Activated CD4-positive, alpha-beta T cell treated with anti-CD3 and anti-CD28 coated beads for 4 hours (primary cell): ENCODE measurements at regions not wholly inside any gene's neighbourhood (a gene's known extent, or its start where the extent isn't known, plus 50 kb on each side); places are given as distances from the start of the nearest gene placed in this dataset.
"Not testable (repeated sequence)": the region's sequence is repeated elsewhere in the genome, so short reads cannot be mapped to it uniquely, and the experiment has no call there.

Source experiments
- DNase-seq, 2 donors: peaks; one replicate each; pipeline ENCODE4 v3.0.0-alpha.2; 2020

DNA sequence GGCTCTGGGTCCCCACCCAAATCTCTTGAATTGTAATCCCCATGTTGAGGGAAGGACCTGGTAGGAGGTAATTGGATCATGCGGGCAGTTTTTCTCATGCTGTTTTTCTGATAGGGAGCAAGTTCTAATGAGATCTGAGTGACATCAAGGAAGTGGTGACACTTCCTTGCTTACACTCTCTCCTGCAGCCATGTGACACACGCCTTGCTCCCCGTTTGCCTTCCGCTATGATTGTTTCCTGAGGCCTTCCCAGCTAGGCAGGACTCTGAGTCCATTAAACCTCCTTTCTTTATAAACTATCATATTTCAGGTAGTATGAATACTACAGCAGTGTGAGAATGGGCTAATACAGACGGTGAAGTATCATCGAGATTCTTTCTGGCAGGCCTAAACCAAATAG, 1040.4 kb upstream of the MIR17HG start:
- DNase-seq = no peak

DNA sequence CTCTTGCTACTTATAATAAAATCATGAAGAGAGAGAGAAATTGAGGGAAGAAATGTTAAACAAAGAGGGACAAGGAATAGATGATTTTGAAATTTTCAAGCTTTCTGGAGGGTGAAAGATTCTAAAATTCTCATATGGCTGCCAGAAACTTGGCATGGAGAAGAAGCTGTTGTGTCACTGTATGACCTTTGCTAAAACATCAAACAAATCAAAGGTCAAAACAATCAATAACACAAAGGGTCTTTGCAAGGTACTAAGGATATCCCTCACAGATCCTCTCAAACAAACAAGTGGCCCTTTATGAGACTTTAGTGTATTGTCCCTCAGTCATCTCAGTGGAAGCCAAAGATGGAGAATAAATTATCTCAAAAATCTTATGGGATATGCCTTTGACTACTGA, 1039.2 kb upstream of the MIR17HG start:
- DNase-seq = no peak

DNA sequence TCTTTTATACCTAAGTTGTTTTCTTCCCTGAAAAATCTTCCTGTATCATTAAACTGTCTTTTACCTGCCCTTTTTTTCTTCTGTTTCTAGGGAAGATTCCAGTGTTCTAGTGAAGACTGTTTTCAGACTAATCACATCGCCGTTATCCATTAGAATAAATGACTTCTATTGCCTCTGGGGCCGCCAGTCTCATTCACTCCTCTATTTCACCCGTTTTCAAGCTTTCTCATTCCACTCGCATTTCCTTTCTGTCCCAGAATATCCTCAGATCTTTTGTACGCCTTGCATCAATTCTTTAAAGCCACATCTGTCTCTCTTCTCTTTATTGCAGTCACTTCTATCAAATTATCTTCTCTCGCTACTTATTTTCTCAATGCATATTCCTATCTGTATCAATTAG, 1035.6 kb upstream of the MIR17HG start:
- DNase-seq = no peak

DNA sequence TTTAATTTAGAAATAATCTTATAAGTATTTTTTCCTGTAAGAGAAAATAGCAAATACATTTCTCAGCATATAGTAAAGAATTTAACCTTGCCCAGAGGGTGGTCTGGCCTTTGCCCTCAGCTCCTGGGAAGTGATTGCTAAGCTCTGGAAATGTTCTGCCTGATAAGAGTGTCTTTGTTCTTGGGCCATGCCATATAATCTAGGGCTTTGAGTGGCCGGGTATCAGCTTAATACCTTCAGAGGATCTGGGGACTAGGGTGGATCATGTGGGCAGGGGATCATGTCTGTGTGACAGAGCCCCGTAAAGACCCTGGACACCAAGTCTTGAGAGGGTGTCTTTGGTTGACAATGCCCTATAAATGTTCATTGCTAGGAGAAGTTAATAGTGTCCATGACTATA, 1032.4 kb upstream of the MIR17HG start:
- DNase-seq = no peak

DNA sequence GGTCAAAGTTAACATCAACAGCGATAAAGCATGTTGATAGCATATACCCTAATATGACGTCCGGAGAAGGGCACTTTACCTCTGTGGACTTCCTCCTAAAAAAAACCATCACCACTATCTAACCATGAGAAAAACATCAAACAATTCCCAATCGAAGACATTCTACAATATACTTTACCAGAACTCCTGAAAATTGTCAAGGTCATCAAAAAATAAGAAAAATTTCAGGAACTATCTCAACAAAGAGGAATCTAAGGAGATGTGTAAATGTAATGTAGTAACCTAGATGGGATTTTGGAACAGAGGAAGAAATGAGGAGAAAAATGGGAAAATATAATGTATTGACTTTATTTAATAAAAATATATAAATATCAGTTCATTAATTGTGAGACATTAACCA, 1026.8 kb upstream of the MIR17HG start:
- no peak for DNase-seq

DNA sequence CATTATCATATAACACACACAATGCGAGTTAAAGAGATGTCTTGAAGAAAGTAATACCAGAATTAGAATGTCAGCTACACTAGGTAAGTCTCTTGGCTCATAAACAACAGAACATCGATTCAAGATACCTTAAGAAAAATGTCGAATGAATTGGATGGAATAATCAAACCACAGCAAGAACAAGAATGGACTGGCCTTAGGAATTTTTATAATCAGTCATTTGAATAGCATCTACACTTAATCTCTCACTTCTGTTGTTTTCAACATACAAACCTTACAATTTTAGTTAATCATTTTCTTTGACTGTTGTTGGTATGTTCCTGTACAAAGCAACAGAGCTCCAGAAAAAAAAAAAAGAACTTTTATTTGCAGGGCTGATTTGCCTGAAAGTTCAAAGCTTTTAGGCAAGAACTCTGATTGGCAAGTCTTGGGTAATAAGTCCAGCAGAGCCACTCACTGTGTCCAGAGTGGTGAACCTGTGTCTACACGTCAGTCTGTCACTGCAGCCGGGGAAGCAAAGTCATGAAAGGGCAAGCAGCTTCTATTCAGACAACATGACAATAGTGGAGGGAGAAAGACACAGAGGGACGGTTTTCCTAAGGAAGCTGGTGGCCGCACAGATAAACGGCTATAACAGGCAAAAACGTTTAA, 1026.1 kb upstream of the MIR17HG start:
- no peak for DNase-seq

DNA sequence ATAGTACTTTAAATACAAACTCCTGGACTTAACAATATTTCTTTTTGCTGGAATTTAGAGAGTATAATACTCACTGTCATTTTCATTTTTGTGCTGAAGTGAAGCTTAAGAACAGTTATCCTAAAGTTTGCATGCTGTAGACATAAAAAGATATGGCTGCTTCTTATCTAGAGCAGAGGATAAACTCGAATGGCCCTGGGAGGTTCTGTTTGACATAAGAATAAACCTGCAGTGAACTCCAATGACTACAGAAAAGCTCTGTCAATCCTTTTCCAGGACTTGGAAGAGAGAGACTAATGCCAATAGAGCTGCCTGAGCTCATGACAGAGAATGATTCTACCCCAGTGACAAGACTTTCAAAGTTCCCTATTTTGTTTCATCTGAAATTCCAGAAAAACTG, 1017.8 kb upstream of the MIR17HG start:
- DNase-seq = no peak

DNA sequence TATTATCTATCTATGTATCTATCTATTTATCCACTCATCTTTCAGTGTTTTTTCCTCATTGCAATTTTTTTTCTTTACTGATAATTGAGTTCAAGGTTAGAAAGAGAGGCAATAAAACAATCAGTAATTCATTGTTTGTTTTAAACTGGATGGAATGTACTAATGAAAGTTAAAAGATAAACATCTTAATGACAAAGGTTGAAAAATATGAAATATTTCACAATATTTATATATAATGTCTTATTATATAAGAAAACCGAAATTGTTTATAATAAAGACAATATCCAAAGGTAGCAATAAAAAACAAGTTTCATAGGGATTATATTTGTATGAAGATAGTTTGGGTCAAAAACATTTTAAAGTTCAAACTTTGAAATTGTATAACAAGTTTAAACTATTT, 1015.5 kb upstream of the MIR17HG start:
- no peak for DNase-seq

DNA sequence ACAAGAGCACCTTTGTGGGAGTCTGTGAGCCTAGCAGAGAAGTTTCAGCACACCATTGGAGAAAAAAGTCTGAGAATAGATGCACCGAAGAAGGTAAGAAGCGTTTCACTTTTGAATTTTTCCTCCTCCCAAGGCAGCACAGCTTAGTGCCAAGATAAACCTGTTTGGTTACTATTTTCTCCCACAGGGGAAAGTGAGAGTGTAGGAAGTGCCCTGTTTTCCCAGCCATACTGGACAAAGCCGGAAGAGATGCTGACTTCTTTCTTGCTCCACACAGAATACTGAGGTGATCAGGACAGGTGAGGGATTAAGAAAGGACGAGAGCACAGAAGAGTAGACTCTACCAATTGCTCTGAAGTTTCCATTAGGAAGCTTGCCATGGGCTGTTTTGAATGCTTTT, 1011.0 kb upstream of the MIR17HG start:
- no peak for DNase-seq

DNA sequence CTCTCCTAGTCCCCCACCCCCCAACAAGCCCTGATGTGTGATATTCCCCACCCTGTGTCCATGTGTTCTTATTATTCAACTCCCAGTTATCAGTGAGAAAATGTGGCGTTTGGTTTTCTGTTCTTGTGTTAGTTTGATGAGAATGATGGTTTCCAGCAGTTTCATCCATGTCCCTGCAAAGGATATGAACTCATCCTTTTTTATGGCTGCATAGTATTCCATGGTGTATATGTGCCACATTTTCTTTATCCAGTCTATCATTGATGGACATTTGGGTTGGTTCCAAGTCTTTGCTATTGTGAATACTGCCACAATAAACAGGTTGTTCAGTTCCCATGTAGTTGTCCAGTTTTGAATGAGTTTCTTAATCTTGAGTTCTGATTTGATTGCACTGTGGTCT, 1006.1 kb upstream of the MIR17HG start:
- DNase-seq = not testable (repeated sequence)

DNA sequence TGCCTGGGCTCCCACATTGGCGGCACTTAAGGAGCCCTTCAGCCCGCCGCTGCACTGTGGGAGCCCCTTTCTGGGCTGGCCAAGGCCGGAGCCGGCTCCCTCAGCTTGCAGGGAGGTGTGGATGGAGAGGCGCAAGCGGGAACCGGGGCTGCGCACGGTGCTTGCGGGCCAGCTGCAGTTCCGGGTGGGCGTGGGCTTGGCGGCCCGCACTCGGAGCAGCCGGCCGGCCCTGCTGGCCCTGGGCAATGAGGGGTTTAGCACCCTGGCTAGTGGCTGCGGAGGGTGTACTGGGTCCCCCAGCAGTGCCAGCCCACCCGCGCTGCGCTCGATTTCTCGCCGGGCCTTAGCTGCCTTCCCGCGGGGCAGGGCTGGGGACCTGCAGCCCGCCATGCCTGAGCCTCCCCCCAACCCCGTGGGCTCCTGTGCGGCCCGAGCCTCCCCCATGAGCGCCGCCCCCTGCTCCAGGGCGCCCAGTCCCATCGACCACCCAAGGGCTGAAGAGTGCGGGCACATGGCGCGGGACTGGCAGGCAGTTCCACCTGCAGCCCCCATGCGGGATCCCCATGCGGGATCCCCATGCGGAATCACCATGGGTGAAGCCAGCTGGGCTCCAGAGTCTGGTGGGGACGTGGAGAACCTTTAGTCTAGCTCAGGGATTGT, 998.9 kb upstream of the MIR17HG start:
- DNase-seq = not testable (repeated sequence)

DNA sequence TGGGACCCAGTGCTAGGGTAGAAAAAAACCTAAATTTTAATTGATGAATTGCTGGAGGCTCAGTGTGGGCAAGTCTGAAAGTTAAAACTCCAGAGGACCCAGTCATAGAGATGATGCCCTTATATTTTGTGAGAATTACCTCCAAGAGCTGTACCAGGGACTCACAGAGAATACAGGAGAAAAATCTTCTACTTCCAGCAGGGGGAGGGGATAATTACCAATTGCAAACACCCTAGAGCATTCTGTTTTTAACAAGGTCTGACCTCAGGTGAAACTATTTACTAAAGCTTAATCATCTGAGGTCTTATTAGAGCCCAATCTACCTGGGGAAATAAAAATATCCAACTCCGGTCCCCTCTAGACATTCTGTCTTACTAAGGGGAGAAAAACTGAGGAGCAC, 994.7 kb upstream of the MIR17HG start:
- no peak for DNase-seq

DNA sequence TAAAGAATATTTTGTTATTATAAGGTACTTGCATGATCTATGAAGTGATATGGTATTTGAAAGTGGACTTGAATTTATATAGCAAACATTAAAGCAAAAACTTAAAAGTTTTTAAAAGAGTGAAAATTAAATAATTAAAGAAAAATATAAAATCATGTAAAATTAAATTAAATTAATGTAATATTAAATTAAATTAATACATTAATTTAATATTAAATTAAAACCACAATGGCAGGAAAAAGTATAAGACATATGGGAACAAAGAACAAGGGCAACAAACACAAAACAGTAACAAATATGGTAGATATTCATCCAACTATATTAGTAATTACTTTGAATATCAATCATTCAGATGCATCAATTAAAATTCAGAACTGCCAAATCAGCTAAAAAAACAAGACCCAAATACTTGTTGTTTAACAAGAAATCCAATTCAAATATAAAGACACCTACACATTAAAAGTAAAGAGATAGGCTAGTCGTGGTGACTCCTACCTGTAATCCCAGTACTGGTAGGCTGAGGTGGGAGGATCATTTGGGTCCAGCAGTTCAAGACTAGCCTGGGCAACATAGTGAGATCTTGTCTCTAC, 992.2 kb upstream of the MIR17HG start:
- DNase-seq = no peak

DNA sequence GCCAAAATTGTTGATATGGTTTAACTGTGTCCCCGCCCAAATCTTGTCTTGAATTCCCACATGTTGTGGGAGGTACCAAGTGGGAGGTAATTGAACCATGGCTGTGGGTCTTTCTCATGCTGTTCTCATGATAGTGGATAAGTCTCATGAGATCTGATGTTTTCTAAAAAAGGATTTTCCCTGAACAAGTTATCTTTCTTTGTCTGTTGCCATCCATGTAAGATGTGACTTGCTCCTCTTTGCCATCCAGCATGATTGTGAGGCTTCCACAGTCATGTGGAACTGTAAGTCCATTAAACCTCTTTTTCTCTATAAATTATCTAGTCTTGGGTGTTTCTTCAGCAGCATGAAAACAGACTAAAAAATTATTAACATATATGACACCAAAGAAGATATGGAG, 986.7 kb upstream of the MIR17HG start:
- DNase-seq = no peak

DNA sequence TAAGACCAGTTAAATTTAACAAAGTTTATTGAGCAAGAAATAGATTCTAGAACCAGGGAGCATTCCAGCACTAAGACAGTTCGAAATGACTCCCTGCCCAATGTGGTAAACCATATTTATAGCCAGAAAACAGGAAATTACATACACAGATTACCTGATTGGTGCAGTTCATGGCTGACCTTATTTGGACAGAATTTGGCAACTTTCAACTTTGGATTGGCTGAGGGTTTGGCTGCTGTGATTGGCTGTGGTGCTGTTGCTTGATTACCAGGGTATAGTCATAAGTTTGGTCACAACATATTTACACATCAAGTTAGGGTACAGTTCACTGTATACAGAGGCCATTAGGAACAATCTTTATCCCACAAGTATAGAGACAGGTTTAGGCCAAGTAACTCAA, 984.8 kb upstream of the MIR17HG start:
- DNase-seq = no peak

DNA sequence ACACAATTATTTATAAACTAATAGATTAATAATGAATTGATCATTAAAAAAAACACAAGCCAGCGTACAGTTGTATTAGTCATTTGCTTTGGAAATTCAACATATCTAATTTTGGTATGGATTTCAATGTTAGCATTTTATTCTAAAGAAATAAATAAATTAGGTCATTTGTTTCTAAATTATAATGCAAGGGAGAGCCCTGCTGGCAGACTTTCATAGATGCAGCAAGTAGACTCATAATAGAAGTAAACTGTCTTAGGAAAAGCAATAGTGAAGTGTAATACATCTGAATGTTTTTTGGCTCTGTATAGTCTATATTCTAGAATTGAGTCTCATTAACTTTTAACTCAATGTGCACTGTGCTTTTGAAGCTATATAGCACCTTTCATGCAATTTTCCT, 982.4 kb upstream of the MIR17HG start:
- DNase-seq = no peak

DNA sequence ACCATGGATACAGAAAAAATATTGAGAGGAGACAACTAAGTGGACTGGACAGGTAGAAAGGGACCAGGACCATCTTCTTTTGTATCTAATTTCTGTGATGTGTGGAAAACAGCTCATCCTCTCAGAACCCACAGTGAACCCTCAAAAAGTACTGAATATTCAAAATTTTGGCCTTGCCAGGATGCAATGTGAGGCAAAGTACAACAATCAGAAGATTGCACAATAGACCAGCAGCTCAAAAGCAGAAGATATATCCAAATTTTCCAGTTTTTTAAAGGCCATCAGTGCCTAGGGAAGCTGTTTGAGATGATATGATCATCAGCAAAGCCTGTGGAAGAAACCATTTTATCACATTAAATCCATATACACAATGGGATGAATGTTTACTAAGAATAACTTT, 973.3 kb upstream of the MIR17HG start:
- DNase-seq = no peak

DNA sequence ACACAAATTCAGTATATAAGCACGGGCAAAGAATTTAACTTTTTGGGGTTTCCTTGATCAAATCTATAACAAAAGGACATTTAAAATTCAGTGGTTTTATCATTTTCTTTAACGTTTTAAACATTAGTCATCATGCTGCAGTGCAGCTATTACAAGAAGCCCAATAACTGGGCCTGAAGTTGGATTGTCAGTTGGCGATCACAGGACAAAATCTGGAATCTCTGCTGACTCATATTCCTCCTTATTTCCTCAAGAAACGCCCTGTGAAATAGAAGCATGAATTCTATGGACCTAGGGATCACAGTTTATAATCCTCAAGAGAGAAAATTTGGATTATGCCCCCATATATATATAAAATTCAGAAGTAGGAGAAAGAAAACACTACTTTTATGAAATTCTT, 971.6 kb upstream of the MIR17HG start:
- no peak for DNase-seq

DNA sequence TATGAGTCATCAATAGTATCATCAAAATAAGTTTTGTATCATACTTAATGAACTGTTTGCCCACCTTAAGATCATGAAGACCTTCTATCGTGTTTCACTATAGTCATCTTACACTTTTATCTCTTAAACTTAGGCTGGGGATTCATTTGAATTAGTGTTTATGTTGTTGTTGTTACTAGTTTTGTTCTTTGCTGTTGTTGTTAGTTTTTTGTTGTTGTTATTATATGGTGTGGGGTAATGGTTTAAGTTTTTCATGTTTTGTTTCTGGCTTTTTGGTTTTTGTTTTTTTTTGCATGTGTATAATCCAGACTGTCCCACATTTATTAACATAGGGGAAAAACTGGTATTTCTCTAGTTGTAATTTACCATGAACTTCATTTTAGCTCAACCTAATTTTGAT, 965.1 kb upstream of the MIR17HG start:
- no peak for DNase-seq

DNA sequence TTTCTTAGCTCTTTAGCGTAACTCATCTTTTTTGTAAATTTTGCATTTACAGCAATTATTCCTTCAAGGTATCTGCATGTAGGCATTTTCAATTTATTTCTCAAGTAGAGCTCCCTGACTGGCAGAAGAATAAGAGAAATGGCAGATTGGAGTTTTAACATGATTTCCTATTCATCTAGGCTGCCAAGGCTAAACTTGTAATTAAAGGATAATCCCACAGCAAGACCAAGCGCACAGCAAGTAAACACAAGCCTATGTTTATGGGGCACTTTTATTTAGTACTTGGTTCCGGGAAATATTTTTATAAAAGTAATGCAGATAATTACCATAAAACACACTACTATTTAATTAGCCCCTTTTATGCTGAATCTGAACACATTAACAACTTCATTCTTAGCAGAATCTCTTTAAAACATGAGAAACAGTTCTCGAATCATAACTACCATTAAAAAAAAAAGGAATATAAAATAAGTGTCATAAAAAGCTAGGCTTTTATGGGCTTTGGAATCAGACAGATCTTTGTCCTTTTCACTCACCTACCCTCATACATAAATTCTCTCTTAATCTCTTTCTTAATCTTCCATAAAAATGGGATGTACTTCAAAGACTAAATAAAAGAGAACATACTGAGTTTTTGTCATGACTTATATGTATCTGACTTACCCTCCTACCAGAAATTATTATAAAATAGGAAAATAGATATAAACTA, 961.6 kb upstream of the MIR17HG start:
- no peak for DNase-seq

DNA sequence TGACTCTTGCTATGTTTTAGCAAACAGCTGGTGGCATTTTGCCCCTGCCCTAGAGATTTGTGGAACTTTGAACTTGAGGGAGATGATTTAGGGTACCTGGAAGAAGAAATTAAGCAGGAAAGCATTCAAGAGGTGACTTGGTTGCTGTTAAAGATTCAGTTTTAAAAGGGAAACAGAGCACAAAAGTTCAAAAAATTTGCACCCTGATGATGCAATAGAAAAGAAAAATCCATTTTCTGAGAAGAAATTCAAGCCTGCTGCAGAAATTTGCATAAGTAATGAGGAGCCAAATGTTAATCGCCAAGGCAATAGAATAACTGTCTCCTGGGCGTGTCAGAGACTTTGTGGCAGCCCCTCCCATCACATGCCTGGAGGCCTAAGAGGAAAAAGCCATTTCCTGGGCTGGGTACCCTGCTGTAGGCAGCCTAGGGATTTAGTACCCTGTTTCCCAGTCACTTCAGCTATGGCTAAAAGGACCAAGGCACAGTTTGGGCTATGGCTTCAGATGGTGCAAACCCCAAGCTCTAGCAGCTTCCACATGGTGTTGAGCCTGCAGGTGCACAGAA, 958.5 kb upstream of the MIR17HG start:
- no peak for DNase-seq

DNA sequence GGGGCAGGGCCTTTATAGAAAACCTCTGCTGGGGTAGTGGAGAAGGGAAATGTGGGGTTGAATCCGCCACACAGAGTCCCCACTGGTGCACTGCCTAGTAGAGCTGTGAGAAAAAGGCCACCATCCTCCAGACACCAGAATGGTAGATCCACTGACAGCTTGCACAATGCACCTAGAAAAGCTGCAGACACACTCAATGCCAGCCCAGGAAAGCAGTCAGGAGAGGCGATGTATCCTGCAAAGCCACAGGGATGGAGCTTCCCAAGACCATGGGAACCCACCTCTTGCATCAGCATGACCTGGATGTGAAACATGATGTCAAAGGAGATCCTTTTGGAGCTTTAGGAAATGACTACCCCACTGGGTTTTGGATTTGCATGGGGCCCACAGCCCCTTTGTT, 958.0 kb upstream of the MIR17HG start:
- DNase-seq = no peak

DNA sequence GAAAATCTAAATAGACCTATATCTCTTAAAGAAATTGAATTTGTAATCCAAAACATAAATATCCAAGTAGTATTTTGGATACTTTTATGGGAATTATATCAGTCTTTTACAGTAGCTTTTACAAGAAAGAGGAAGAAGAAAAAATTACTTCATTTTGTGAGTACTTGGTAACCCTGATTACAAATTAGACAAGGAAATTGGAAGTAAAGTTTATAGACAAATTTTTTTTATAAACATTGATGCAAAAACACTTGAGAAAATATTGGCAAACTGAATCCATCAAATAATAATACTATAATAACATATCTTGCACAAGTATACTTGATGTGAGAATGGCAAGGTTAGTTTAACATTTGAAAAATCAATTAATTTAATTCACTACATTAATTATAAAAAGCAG, 954.1 kb upstream of the MIR17HG start:
- DNase-seq = no peak

DNA sequence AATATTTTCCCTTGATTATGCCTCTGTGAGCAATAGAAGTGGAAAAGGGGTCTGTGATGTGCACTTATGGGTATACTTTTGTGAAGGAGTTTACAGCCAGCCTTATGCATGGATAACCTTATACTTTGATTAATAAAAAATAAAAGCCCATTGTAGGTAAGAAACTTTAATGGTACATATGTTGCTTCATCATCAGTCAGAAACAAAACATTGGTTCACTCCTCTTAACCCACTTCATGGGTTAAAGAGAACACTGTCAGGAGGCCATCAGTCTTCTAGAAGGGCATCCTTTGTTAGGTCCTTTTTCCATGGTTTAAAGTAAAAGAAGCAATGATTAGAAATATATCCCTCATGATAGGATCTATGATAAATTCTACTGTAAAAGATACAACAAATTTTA, 952.1 kb upstream of the MIR17HG start:
- no peak for DNase-seq
